K562 (cell line): ENCODE measurements at regions not wholly inside any gene's neighbourhood (a gene's known extent, or its start where the extent isn't known, plus 50 kb on each side); places are given as distances from the start of the nearest gene placed in this dataset.

Source experiments
- ATF2 ChIP-seq: sonication (generic); formaldehyde crosslinking; IDR thresholded peaks from 2 replicates; pipeline ENCODE4 v1.8.1; 2022; ENCODE audit warnings: missing genetic modification reagents
- ATF3 ChIP-seq, 2 experiments: fragments of 450-650 bp in 1 of 2; sonication (generic) in 1 of 2; formaldehyde crosslinking in 1 of 2; IDR thresholded peaks in 1 of 2; conservative IDR thresholded peaks in 1 of 2; 2 replicates each; pipeline versions ENCODE4 v1.6.1 to v1.8.1; 2016 to 2023; ENCODE audit warnings: mild to moderate bottlenecking in 2 of 2, moderate library complexity in 2 of 2, inconsistent platforms in 1 of 2, missing genetic modification reagents in 1 of 2
- KDM4B ChIP-seq, 2 experiments: fragments of 450-650 bp in 1 of 2; sonication (generic) in 1 of 2; IDR thresholded peaks; 2 replicates each; pipeline ENCODE4 v1.6.1; 2016 to 2017; ENCODE audit warnings: borderline replicate concordance in 2 of 2, antibody characterized with exemption in 1 of 2, low read depth in 1 of 2, mild to moderate bottlenecking in 1 of 2
- PCBP1 ChIP-seq: fragments of 200-400 bp; formaldehyde crosslinking; IDR thresholded peaks from 2 replicates; pipeline ENCODE4 v1.6.1; 2018; ENCODE audit warnings: mild to moderate bottlenecking, low read depth, low read length; ENCODE audit not compliant: poor library complexity, severe bottlenecking
- PHF20 ChIP-seq: fragments of 450-650 bp; IDR thresholded peaks from 2 replicates; pipeline ENCODE4 v1.6.1; 2018; ENCODE audit not compliant: partially characterized antibody
- PYGO2 ChIP-seq: fragments of 450-650 bp; IDR thresholded peaks from 2 replicates; pipeline ENCODE4 v1.6.1; 2016; ENCODE audit warnings: mild to moderate bottlenecking, missing genetic modification characterization, moderate library complexity, missing compliant biosample characterization
- SMAD3 ChIP-seq: fragments of 450-650 bp; formaldehyde crosslinking; conservative IDR thresholded peaks from 2 replicates; pipeline ENCODE4 v1.4.0; 2020; ENCODE audit warnings: mild to moderate bottlenecking
- ZNF224 ChIP-seq: sonication (generic); formaldehyde crosslinking; IDR thresholded peaks from 2 replicates; pipeline ENCODE4 v1.8.0; 2022; ENCODE audit warnings: mild to moderate bottlenecking, missing genetic modification reagents
- ZNF407 ChIP-seq: fragments of 450-650 bp; IDR thresholded peaks from 2 replicates; pipeline ENCODE4 v1.6.1; 2016; ENCODE audit warnings: low read depth
- TF ChIP-seq, protein P1 (sequence below): fragments of 450-650 bp; conservative IDR thresholded peaks from 2 replicates; pipeline ENCODE4 v1.6.1; 2016; ENCODE audit warnings: missing genetic modification characterization, low read depth, mild to moderate bottlenecking, missing compliant biosample characterization, moderate library complexity
- TF ChIP-seq, protein P2 (sequence below), 2 experiments: fragments of 200-800 bp in 1 of 2; sonication (Bioruptor generic) in 1 of 2; sonication (generic) in 1 of 2; formaldehyde crosslinking in 1 of 2; IDR thresholded peaks in 1 of 2; conservative IDR thresholded peaks in 1 of 2; 2 replicates each; pipeline versions ENCODE4 v1.5.0 to v1.6.1; 2016 to 2020; ENCODE audit warnings: missing compliant biosample characterization in 1 of 2, missing genetic modification characterization in 1 of 2, missing genetic modification reagents in 1 of 2

GRCh38 chr17:62172492-62173291 is 107.6 kb upstream of the MED13 start (continued):
- TF ChIP-seq ZNF407: no peak
- TF ChIP-seq PCBP1: no peak
- no peak for TF ChIP-seq ZNF224 (CRISPR knock-in tag)
- TF ChIP-seq PYGO2 (tag): no peak
- TF ChIP-seq, protein P1, sequence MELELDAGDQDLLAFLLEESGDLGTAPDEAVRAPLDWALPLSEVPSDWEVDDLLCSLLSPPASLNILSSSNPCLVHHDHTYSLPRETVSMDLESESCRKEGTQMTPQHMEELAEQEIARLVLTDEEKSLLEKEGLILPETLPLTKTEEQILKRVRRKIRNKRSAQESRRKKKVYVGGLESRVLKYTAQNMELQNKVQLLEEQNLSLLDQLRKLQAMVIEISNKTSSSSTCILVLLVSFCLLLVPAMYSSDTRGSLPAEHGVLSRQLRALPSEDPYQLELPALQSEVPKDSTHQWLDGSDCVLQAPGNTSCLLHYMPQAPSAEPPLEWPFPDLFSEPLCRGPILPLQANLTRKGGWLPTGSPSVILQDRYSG (tag): peak; percentile 78; the same call in 1 of the 2 replicates
- peak; percentile 99 for TF ChIP-seq ATF3 (IDR thresholded peaks at IDR 0.05)
- TF ChIP-seq ATF3 (CRISPR knock-in tag; conservative IDR thresholded peaks at IDR 0.05): peak; percentile 90
- TF ChIP-seq, protein P2, sequence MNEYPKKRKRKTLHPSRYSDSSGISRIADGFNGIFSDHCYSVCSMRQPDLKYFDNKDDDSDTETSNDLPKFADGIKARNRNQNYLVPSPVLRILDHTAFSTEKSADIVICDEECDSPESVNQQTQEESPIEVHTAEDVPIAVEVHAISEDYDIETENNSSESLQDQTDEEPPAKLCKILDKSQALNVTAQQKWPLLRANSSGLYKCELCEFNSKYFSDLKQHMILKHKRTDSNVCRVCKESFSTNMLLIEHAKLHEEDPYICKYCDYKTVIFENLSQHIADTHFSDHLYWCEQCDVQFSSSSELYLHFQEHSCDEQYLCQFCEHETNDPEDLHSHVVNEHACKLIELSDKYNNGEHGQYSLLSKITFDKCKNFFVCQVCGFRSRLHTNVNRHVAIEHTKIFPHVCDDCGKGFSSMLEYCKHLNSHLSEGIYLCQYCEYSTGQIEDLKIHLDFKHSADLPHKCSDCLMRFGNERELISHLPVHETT (CRISPR knock-in tag; conservative IDR thresholded peaks at IDR 0.05 in 1 of 2, IDR thresholded peaks at IDR 0.05 in 1 of 2): peak in 1 of 2 experiments; percentile 65; a peak in 1 of 4 replicates
- no peak for TF ChIP-seq KDM4B (IDR thresholded peaks at IDR 0.05; ENCODE audit: borderline replicate concordance in 2 of 2, low read depth in 1 of 2)
- no peak for TF ChIP-seq PHF20
- no peak for TF ChIP-seq ATF2
- peak; percentile 68 for TF ChIP-seq SMAD3 (CRISPR knock-in tag)
